CD4-positive, alpha-beta T cell (primary cell): ENCODE measurements at regions not wholly inside any gene's neighbourhood (a gene's known extent, or its start where the extent isn't known, plus 50 kb on each side); places are given as distances from the start of the nearest gene placed in this dataset.

Experiments used
- ATAC-seq: fragments of 200-7000 bp; cut with Tn5 transposase; one replicate; pipeline ENCODE4 v1.10.0; 2022; ENCODE audit warnings: mild to moderate bottlenecking; ENCODE audit not compliant: poor library complexity
- CTCF ChIA-PET: fragments of 350-600 bp; sonication (Branson Sonifier 250); formaldehyde crosslinking; loops from one replicate; lab custom pipeline; 2021; ENCODE audit warnings: antibody characterized with exemption, inconsistent platforms; lab: Charles Lee
- POLR2A ChIA-PET: fragments of 350-600 bp; sonication (Branson Sonifier 250); formaldehyde crosslinking; loops from one replicate; lab custom pipeline; 2021; ENCODE audit warnings: antibody characterized with exemption, inconsistent platforms; lab: Charles Lee
- DNase-seq, 14 experiments: peaks; one replicate each; pipeline ENCODE4 v3.0.0-alpha.2; 2013 to 2020; ENCODE audit warnings: mixed read lengths in 2 of 14
- H3K27ac ChIP-seq, 2 donors: one replicate each; pipeline versions ENCODE4 v1.5.1 to v1.7.0; 2013; ENCODE audit warnings: low read length in 2 of 2, low read depth in 1 of 2, mild to moderate bottlenecking in 1 of 2
- H3K27me3 ChIP-seq, 2 experiments: 1 replicate in 1 of 2; 2 replicates in 1 of 2; pipeline versions ENCODE4 v1.6.1 to v1.7.0; 2013; ENCODE audit warnings: low read length in 2 of 2, control low read depth in 1 of 2, mild to moderate bottlenecking in 1 of 2, moderate library complexity in 1 of 2; ENCODE audit not compliant: insufficient read depth in 2 of 2, control insufficient read depth in 1 of 2
- H3K36me3 ChIP-seq: one replicate; pipeline ENCODE4 v1.6.1; 2013; ENCODE audit warnings: low read length, control low read depth; ENCODE audit not compliant: insufficient read depth
- H3K4me1 ChIP-seq: one replicate; pipeline ENCODE4 v1.6.1; 2013; ENCODE audit warnings: low read length, control low read depth; ENCODE audit not compliant: insufficient read depth
- H3K4me3 ChIP-seq: one replicate; pipeline ENCODE4 v1.5.1; 2013; ENCODE audit warnings: mild to moderate bottlenecking, low read length, moderate library complexity
- H3K9me3 ChIP-seq, 2 experiments: 1 replicate in 1 of 2; 2 replicates in 1 of 2; pipeline versions ENCODE4 v1.6.1 to v1.7.0; 2013; ENCODE audit warnings: low read length in 2 of 2, mild to moderate bottlenecking in 2 of 2, control low read depth in 1 of 2, moderate library complexity in 1 of 2; ENCODE audit not compliant: control insufficient read depth in 1 of 2, insufficient read depth in 1 of 2
- H3K27ac Mint-ChIP-seq: one replicate; pipeline ENCODE4 v1.8.0; 2020; ENCODE audit warnings: mixed read lengths
- H3K27me3 Mint-ChIP-seq: one replicate; pipeline ENCODE4 v1.8.0; 2021; ENCODE audit warnings: mixed read lengths
- H3K36me3 Mint-ChIP-seq: one replicate; pipeline ENCODE4 v1.8.0; 2021; ENCODE audit warnings: low read depth, mixed read lengths
- H3K4me1 Mint-ChIP-seq: one replicate; pipeline ENCODE4 v1.8.0; 2021; ENCODE audit warnings: low read depth, mixed read lengths
- H3K4me3 Mint-ChIP-seq: one replicate; pipeline ENCODE4 v1.8.0; 2020; ENCODE audit warnings: mild to moderate bottlenecking, mixed read lengths
- H3K9me3 Mint-ChIP-seq: one replicate; pipeline ENCODE4 v1.8.0; 2020; ENCODE audit warnings: mixed read lengths
- CTCF ChIP-seq: fragments of 200-600 bp; IDR thresholded peaks from one replicate; pipeline ENCODE4 v1.8.0; 2022; ENCODE audit warnings: antibody characterized with exemption, mild to moderate bottlenecking
- intact Hi-C, 2 experiments: fragments of 100-400 bp; cut with DNase I in 1 of 2; cut with micrococcal nuclease in 1 of 2; formaldehyde crosslinking; loops; one replicate each; pipeline versions ENCODE4 v1.15.1 to v1.9.0; 2023 to 2025; cut with DNase I, micrococcal nuclease

- no peak for DNase-seq
- peaks cover 19% of the 10 kb centered on the region for H3K27me3 Mint-ChIP-seq
- no peak overlapping the region for H3K4me3 Mint-ChIP-seq
- H3K36me3 Mint-ChIP-seq = no peaks in the 10 kb centered on the region
- H3K4me1 Mint-ChIP-seq = no peaks in the 10 kb centered on the region
- Histone ChIP-seq H3K27me3 (no peaks in the 10 kb centered on the region), H3K9me3 (no peaks in the 10 kb centered on the region), H3K4me3 (no peak overlapping the region), H3K27ac (no peak overlapping the region), H3K36me3 (no peaks in the 10 kb centered on the region), H3K4me1 (no peaks in the 10 kb centered on the region)
- ATAC-seq = no peak
- no peak for TF ChIP-seq CTCF
- no peak overlapping the region for H3K27ac Mint-ChIP-seq
- CTCF ChIA-PET = interaction anchor here (1.1 kb wide), 1 partner anchor 11 kb away, joined by 3 read pairs; no protein-coding TSS in a partner anchor
- intact Hi-C loops = no loop called here
- no peaks in the 10 kb centered on the region for H3K9me3 Mint-ChIP-seq
- POLR2A ChIA-PET = no interaction called here
These were observed 148.7 kb downstream of the BARHL2 start for GRCh38 chr1:90568436-90568835.

GRCh38 chr1:90564164-90564563 is 152.9 kb downstream of the BARHL2 start:
- intact Hi-C loops = no loop called here
- no peaks in the 10 kb centered on the region for H3K4me1 ChIP-seq
- ATAC-seq (no peak), DNase-seq (no peak)
- Mint-ChIP-seq H3K36me3 (no peaks in the 10 kb centered on the region), H3K27me3 (peaks cover 14% of the 10 kb centered on the region), H3K4me1 (no peaks in the 10 kb centered on the region), H3K4me3 (no peak overlapping the region), H3K9me3 (no peaks in the 10 kb centered on the region), H3K27ac (no peak overlapping the region)
- no peak overlapping the region for H3K27ac ChIP-seq
- no peaks in the 10 kb centered on the region for H3K27me3 ChIP-seq
- no peaks in the 10 kb centered on the region for H3K9me3 ChIP-seq
- ChIA-PET POLR2A (no interaction called here), CTCF (no interaction called here)
- H3K36me3 ChIP-seq = no peaks in the 10 kb centered on the region
- H3K4me3 ChIP-seq = no peak overlapping the region
- no peak for TF ChIP-seq CTCF

DNA sequence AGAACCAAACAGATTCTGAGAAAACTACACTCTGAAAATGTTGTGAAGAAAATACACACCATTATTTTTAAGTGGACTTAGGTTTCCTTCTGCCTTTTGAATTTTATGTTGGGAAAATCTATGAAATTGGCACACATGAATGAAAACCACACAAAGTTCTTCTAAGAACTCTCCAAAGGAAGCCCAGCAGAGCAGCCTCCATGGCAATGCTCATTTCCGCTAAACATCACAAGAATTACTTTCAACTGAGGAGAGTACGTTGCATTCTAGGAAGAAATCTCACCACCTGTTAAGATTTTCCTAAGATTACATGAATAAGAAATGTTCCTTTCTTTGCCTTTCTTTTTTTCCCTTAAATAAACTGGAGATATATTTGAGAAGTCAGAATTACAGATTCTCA is 154.2 kb downstream of the BARHL2 start:
- no peaks in the 10 kb centered on the region for H3K9me3 ChIP-seq
- no peaks in the 10 kb centered on the region for H3K36me3 ChIP-seq
- ATAC-seq (no peak), DNase-seq (no peak)
- H3K27me3 ChIP-seq = peaks cover 0 to 6% of the 10 kb centered on the region in 2 experiments
- Mint-ChIP-seq H3K4me1 (no peaks in the 10 kb centered on the region), H3K27me3 (peaks cover 14% of the 10 kb centered on the region), H3K9me3 (no peaks in the 10 kb centered on the region), H3K36me3 (no peaks in the 10 kb centered on the region), H3K27ac (no peak overlapping the region), H3K4me3 (no peak overlapping the region)
- H3K4me3 ChIP-seq = no peak overlapping the region
- POLR2A ChIA-PET = no interaction called here
- no peak overlapping the region for H3K27ac ChIP-seq
- H3K4me1 ChIP-seq = no peaks in the 10 kb centered on the region
- CTCF ChIA-PET = no interaction called here
- intact Hi-C loops = no loop called here
- TF ChIP-seq CTCF = no peak
